ENCODE measurements at regions not wholly inside any gene's neighbourhood (a gene's known extent, or its start where the extent isn't known, plus 50 kb on each side); places are given as distances from the start of the nearest gene placed in this dataset.

- TF ChIP-seq EZH2 (IDR thresholded peaks at IDR 0.05; ENCODE audit: borderline replicate concordance): no peak
- TF ChIP-seq CTCF (IDR thresholded peaks at IDR 0.05; ENCODE audit: poor library complexity): no peak
- TF ChIP-seq EZH2phosphoT487 (IDR thresholded peaks at IDR 0.05; ENCODE audit: low read depth, severe bottlenecking, unreplicated experiment): no peak
Measured at GRCh38 chr10:105356626-105357025, 715.5 kb downstream of the SORCS3 start.
